HUDEP-2 (cell line): ENCODE measurements at regions not wholly inside any gene's neighbourhood (a gene's known extent, or its start where the extent isn't known, plus 50 kb on each side); places are given as distances from the start of the nearest gene placed in this dataset.

ENCODE experiments used
- DNase-seq, 76 experiments: peaks; one replicate each; lab custom pipeline; 2025; ENCODE audit not compliant: unreplicated experiment in 76 of 76; lab: John Stamatoyannopoulos, UW

DNA sequence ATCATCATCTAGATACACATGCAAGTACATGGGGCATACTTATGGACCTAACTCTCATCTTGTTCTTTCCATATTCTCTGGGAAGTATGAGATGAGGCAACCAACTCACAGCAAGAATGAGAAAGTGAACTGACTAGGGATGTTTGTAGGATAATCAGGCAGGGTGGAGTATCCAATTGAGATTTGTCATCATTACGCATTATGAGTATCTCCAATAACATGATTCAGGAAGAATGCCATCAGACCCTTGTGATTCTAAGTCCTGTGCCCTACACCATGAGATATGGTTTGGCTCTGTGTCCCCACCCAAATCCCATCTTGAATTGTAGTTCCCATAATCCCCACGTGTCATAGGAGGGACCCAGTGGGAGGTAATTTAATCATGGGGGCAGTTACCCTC lies 154.0 kb downstream of the SLC30A10 start:
- no peak for DNase-seq

DNA sequence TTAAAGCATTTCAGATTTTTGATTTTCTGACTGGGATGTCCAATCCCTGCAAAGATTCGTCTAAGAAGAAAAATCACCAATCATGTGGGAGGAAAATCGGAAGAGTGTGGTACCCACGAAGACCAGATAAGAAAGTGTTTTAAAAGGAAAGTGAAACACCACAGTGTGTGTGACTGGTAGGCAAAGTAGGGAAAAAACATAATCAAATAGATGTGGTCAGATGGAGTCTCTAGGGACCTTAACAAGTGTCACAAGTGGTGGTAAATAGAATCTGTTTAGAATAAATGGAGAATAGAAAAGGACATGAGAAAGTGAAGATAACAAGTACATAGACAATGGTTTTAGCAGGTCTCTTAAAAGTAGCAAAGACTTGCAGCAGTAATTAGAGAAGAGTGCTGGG lies 154.6 kb downstream of the SLC30A10 start:
- no peak for DNase-seq

DNA sequence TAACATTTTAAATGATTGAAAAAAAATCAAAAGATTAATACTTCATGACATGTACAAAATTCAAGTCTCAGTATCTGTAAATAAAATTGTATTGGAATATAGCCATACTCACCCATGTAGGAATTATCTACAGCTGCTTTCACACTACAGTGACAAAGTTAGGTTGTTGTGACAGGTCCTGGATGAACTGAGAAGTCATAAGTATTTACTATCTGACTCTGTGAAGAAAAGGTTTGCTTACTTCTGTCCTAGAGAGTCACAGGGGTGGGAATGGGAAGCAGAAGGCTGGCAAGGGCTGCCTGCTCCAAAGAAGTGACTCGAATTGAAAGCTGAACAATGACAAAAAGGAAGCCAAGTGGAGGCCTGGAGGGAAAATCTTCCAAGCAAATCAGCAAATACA lies 155.2 kb downstream of the SLC30A10 start:
- DNase-seq, result no peak

DNA sequence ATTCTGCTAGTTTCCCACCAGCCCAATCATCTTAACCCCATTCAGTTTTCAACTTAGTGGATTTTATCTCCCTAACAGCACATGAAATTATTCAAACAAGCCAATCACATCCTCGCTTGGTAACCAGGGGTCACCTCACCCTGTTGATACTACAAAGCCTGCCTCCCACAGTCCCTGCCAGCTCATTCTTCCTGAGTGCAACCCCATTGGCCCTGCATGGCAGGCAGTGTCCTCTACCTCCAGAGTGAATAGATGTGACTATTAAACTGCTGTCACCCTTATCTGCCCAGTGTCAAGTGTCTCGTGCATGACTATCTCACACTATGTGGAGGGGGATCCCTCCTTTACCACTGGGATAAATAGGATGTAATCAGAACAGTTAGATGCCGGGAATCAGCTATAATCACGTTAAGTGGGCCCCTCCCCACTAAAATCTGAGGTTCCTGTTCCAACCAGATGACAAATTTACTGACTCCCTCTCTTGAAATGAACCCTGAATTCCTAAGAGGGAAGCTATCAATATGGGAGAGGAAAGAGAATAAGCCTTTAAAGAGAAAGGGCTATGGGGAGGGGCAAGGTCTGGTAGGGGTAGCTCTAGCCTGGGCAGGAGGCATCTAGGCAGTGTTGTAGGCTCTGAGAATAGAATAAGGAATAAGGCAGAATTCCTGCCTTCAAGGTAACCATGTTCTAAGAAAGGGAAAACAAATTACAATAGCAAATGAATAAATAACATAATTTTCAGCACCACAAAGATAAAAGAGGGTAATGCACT lies 155.9 kb downstream of the SLC30A10 start:
- DNase-seq, result no peak

DNA sequence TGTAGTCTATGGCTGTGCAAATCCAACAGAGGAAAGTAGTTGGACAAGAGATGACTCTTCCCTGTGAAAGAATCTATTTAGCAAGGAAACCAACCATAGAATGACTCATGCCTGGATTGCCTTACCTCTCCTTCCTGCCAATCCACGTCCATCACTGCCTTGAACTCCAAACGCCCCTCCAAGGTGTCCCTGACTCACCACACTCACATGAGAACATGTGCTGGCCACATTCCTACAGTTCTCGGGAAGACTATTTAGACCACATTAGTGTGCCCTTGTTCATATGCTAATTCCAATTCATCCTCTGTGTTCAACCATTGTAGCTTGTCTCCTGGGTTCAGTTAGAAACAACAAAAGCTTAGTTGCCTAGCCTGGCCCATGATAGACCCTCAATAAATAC lies 157.3 kb downstream of the SLC30A10 start:
- no peak for DNase-seq

DNA sequence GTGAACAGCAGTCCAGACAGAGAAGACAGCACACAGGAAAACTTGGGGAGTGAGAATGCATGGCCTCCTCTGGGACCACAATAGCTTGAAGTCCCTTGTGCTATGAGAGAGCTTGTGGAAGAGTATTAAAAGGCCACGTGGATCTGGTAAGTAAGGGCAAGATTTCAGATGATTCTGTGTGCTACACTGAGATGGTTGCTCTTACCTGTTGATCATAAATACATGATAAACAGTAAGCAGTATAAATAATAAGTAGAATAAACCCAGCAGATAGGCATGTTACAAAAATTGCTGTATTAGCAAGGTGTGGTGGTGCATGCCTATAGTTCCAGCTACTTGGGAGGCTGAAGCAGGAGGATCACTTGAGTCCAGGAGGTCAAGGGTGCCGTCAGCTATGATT lies 150.4 kb upstream of the ZC3H11B start:
- DNase-seq, result no peak

DNA sequence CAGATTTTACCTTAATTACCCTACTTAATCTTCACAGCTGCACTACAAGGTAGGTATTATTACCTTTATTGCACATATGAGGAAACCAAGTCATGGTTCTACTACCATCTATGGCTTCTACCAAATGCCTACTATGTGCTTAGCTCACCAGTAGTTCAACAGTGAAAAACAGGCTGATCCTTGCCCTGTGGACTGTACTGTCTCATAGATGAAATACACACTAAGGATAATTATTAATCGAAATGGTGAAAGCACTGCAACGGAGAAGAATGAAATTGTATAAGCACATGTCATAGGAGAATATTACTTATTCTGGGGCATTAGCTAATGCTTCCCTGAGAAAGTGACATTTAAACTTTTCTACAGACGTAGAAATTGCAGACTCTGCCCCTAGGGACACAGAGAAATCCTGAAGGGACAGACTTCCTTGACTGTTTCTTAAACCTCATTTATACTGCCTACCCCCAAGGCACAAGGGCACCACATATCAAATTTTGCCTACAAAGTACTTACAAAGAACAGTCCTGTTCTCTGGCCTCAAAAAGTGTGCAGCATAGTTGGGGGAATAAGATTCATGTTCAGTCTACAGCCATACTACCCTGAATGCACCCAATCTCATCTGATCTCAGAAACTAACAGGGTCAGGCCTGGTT lies 148.4 kb upstream of the ZC3H11B start:
- no peak for DNase-seq

DNA sequence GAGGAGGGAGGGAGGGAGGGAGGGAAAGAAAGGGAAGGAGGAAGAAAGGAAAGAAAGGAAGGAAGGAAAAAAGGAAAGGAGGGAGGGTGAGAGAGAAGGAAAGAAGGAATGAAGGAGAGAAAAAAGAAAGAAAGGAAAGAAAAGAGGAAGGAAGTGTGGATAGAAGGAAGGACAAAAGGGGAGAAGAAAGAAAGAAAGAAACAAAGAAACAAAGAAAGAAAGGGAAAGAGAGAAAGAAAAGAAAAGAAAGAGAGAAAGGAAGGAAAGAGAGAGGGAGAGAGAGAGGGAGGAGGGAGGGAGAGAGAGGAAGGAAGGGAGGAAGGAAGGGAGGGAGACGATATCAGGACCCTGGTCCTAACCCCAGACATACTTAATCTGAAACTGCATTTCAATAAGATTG lies 146.2 kb upstream of the ZC3H11B start:
- DNase-seq, result no peak

DNA sequence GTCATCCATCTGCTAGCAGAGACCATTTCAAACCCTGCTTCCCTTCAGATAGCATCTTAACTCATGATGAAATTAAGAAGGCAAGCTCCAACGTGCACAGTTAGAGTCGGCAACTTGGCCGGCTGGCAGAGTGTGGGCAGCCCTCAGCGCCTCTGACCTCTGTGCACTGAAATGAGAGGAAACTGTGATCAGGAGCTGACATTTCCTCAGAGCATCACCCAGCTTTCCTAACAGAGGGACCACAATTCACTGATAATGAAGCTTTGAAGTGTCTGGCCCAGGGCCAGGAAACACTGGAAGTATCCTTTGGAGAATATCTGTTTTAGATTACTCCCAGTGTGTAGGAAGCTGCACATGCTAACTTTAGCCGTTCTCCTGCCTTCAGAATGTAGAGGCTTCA lies 145.0 kb upstream of the ZC3H11B start:
- DNase-seq, result no peak

DNA sequence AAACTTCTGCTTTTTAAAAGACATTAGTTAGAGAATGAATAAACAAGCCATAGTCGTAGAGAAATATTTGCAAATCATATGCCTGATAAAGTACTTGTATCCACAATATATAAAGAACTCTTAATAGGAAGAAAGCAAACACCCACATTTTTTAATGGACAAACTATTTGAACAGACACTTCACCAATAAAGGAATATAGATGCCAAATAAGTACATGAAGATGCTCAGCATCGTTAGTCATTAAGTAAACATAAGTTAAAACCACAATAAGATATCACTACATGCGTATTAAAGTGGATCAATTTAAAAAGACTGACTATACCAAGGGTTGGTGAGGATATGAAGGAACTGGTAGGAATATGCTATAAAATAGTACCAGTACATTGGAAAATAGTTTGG lies 142.3 kb upstream of the ZC3H11B start:
- DNase-seq, result no peak

DNA sequence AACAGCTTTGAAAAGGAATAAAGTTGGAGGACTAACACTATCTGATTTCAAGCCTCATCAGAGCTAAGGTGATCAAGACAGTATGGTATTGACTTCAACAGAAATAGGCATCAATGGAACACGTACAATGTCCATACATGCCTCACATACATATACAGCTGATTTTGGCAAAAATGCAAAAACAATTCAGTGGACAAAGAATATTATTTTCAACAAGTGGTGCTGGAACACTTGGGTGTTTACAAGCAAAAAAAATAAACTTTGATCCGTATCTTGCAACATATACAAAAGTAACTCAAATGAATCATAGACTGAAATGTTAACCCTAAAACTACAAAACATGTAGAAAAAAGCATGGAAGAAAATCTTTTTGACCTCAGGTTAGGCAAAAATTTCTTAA lies 141.9 kb upstream of the ZC3H11B start:
- DNase-seq, result no peak

DNA sequence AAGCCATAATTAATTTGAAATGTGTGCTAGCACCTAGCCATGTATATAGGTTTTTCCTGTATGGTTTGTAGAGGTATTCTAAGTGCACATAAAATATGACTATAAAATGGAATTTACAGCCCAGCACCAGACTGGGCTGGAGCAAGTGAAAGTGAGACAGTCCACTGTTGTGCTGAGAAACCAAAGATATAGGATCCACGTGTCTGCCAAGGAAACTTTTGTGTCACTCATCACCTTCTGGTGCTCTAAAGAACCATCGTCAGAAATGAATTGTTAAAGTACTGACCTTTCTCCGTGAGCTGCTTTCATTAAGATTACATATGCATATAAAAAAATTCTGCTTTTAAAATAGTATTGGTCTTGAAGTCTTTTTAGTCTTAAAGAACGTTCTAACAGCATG lies 141.0 kb upstream of the ZC3H11B start:
- no peak for DNase-seq

DNA sequence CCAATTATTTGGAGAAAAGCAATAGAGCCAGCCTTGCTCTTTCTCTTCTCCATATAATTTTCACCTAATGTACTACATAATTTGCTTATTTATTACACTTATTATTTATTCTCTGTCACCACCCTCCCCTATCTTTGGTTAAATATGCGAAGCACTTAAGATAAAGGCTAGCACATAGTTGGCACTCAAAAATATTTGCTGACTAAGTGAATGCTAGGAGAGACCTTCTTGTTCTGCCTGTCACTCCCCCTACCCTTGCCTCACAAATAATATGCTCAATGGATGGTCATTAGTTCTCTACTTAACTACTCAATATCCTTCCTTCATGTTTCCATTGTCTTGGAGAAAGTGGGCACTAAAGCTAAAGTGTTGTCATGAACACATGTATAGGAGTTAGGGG lies 139.7 kb upstream of the ZC3H11B start:
- no peak for DNase-seq

DNA sequence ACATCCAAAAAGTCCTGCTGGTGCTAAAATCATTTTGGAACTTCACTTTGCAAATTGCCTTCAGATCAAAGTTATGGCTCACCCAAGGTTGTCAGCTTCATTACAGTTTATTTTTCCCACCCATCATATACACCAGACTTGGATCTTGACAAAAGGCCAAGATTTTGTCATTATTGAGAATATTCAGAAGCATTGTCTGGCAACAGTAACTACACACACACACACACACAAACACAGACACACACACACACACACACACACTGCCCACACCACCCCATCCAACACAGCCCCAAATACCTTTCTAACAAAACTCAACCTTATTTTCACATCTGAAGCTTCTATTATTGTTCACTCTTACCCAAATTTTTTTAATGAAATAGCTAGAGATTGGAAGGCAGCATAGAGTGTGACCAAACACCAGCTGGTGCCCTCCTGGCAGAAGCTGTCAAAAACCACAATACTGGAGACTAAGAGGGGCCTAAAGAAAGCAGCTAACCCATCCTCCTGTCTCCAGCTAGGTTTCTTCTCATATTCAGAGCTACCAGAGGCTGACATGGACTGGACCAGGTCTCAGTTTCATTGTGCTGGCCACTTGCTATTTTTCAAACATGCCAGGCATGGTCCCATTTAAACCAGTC lies 139.1 kb upstream of the ZC3H11B start:
- DNase-seq, result no peak

DNA sequence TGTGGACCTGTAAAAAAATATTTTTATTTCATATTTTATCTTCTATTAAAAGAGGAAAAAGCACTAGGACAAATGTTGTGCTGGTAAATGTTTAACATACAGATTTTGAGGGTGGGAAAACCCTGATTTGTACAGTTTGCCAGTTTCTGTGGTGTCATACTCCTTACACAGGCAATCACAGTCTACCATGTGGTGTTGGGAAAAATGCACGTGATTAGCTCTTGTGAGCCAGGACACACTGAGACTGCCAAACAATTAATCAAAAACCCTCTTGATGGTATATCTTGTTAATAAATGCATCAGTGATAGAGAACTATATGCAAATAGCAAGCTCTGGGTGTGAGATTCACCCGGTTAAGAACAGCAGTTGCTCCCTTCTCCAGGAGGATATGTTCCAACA lies 136.5 kb upstream of the ZC3H11B start:
- no peak for DNase-seq

DNA sequence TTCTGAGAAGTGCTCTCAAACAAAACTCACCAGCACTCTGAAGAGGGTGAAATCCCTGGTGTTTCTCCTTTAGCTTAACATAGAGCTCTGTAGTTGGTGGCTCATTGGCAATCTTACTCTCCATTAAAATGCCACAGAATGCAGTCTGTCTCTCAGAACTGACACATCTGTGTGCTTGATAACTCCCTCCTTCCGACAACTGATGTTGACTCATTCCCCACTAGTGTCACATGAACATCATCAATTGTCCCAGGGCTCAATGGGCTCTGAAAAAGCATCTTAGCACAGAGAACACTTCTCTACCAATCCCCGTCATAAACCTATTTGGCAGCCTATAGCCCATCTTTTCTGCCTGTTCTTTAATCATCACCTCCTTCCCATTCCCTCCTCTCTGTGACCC lies 133.2 kb upstream of the ZC3H11B start:
- DNase-seq, result no peak

DNA sequence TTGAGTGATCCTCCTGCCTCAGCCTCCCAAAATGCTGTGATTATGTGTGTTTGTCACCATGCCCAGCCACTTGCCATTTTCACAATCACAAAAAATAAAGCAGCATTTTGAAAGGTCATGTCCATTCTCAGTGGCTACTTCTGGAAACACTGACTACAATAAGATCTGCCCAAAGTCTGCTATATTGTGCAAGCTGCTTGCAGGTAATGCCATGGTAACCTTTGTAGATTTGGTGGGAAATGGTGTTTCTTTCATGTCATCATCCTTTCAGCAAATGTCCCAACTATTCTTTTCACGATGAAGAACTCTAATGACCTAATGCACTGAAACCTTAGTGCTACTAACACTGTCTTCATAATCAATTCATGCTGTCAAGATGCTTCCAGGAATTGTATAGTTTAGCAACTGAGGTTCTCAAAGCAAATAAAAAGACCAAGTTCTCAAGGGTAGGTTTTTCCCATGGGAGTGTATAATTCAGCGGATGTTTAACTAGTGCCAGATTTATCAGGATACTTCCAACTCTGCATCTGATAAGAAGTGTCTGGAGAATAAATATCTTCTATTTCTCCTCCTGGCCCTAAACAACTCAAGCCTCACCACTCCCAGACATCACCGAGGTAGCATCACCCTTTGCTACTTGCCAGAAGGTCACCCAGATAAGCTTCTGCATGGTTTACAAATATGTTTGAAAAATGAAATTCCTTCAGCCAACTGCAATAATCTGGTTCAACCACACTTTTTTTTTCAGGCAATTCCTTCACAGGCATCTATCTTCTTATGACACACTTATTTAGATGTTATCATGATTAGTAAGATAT lies 132.0 kb upstream of the ZC3H11B start:
- DNase-seq, result no peak

DNA sequence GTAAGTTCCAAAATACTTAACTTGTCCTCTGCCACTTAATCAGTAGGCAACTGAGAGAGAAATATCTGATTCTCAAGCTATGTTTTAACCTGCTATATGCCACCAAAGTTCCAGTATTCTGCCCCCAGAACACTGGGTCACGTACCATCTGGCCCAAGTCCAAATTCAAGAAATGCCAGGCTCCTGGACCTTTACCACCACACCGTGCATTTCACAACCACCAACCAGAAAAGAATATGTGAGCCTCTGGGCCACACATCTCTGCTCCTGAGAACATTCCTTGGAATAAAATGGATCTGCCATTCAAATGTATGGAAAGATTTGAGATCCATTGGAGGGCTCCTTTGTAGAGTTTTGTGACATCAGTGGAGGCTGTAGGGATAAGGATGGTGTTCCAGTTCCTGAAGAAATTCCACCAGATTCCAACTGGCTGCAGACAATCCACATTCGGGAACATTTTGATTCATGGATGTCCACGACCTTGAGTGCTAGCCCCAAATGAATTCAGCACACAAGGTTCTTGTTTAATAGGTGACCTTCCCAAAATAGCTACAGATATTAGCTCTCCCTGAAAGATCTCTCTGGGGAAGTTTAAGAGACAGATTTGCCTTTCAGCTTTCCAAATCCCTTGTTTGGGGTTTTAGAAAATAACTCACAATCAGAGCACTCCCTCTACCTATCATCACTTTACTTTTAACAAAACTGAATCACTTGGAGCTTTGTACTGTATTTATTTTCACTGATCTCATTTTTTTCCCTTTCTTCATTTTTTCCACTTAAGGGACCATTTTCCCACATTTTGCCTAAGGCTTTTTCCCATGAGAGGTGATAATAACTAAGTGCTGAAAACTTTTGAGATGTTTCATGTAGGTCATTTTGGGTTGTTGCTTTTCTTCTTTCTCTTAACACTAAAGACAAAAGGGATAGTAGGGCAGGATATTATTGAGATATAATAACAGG lies 128.4 kb upstream of the ZC3H11B start:
- DNase-seq, result no peak

DNA sequence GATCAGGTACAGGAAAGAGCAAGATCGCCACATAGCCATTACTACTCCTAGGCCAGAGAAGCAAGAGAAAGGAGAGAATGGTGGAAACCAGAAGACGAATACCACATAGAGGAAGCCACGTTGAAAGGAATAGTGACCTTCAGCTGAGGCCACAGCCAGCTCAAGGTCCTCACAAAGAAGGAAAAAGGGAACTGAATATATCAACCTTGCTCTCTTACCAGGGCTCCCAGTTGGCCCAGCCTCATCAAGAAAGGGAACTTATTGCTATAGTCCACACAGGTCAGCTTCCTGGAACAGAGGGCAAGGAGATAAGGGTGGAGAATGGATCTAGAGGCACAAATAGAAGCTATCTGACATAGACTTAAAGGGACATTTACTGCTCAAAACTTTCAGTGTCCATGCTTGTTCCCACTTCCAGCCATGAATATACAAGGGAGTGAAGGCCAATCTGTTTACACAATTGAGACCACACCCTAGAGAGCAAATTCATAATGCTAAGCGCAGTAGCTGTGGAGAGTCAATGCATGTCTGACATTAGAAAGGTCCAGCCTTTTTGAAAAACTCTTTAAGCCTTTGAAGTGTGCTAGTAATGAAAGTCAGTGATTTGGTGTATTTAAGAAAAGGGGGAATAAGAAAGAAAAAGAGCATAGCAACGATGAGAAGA lies 120.7 kb upstream of the ZC3H11B start:
- DNase-seq, result no peak
